Amygdala (tissue), 56 donors: ENCODE measurements at regions not wholly inside any gene's neighbourhood (a gene's known extent, or its start where the extent isn't known, plus 50 kb on each side); places are given as distances from the start of the nearest gene placed in this dataset.
"Not testable (repeated sequence)": the region's sequence is repeated elsewhere in the genome, so short reads cannot be mapped to it uniquely, and the experiment has no call there.

Experiments used
- DNase-seq, 56 donors: peaks; one replicate each; lab custom pipeline; 2025; lab: John Stamatoyannopoulos, UW

DNA sequence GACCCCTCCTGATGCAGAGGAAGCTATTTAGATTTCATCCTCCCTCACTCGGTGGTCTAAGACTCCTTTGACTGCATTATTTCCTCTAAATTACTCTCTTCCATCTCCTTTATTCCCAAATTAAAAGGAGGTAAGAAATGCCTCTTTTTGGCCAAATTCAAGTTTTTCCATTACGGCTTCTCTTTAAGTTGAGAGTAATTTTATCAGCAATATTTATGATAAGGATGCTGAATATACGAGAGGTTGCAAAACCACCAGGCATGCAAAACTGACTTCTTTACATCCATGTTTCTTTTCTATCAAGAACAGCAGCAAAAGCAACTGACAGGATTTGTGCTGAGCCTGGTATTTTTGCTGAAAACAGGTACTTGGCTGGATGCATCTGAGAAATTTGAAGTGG lies 262.0 kb upstream of the RARB start:
- no peak for DNase-seq

- DNase-seq = no peak
Measured at GRCh38 chr3:25169151-25169550, 258.9 kb upstream of the RARB start.

- DNase-seq = no peak
Measured at GRCh38 chr3:25170021-25170420, 258.0 kb upstream of the RARB start.

GRCh38 chr3:25171118-25171807 lies 256.8 kb upstream of the RARB start:
- no peak for DNase-seq

- no peak for DNase-seq
Measured at GRCh38 chr3:25171897-25172296, 256.2 kb upstream of the RARB start.

GRCh38 chr3:25173606-25174005 lies 254.5 kb upstream of the RARB start:
- DNase-seq = no peak

DNA sequence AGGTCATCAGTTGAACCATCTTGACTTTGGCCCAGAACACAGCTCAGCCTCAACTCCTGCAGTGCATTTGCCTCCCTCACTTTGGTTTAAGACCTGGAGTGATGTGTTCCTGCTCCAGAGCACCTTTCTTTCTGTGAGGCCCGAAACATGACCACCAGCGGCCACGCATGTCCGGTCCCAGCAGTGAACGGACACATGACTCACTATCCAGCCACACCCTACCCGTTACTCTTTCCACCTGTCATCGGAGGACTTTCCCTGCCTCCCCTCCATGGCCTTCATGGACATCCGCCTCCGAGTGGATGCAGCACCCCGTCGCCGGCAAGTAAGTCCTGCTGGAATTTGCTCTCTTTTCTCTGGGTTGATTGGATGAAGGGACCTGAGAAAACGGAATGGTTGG lies 253.8 kb upstream of the RARB start:
- no peak for DNase-seq

DNA sequence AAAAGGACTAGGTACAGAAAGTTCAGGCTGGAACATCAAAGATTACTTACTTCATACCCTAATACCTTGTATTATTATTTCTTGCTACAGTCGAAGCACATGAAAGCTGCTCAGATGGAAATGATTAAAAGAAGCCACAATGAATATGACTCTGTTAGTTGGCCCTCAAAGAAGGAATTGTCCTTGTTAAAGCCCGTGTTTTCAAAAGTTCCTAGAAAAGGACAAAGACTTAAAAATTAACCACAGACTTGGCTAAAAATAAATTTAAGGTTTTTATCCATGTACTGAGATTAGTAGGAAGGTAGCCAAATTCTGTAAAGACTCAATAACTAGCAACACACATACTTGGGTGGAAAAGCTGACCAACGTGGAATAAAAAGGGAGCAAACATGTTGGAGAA lies 251.0 kb upstream of the RARB start:
- DNase-seq = no peak

DNA sequence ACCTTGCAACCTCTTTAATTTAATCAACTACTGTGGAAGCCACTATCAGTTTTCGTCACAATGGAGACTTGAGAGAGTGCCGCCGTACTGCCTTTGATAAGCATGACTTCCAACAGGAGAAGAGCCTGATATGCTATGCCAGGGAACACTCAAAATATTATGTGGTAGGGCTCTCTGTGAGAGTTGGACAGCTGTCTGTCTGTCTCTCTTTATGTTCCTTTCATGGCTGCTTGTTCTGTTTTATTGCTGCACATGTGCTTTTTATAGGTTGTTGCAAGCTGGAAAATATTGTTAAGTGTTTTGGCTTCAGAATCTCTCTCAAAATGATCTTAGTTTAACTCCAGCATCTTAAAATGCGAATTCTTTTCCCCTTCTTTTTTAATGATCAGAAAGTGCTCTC lies 249.4 kb upstream of the RARB start:
- no peak for DNase-seq

GRCh38 chr3:25181096-25181495 lies 247.0 kb upstream of the RARB start:
- no peak for DNase-seq

DNA sequence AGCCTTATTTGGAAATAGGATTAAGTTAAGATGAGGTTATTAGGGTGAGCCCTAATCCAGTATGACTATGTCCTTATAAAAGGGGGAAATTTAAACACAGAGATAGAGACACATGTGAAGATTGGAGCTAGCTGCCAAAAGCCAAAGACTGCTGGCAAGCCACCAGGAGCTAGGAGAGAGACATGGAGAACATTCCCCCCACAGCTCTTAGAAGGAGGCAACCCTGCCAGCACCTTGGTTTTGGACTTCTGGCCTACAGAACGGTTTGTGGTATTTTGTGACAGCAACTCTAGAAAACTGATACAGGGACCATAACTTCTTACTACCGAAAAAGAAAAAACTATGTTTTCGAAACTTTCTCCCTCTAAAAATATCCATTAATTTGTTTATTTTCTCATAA lies 245.3 kb upstream of the RARB start:
- DNase-seq = no peak

GRCh38 chr3:25184641-25185250 lies 243.3 kb upstream of the RARB start:
- no peak for DNase-seq

DNA sequence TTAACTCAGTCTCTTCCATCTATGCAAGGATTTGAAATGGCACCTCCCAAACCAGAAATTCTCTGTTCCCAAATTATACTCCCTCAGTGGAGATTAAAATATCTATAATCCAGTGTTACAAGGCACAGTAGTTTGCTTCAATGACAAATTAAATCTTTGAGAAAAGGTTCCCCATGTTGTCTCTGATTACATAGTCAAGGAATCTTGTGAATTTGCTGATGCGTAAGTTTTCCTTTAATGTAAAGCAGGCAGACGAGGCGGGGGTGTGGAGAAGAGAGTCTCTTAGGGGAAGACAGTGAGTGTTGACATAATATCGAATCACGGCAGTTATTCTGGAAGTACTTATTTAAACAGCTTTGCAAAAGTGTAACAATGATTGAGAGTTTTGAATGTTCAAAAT lies 236.4 kb upstream of the RARB start:
- no peak for DNase-seq

GRCh38 chr3:25199567-25199966 lies 228.5 kb upstream of the RARB start:
- DNase-seq = not testable (repeated sequence)

DNA sequence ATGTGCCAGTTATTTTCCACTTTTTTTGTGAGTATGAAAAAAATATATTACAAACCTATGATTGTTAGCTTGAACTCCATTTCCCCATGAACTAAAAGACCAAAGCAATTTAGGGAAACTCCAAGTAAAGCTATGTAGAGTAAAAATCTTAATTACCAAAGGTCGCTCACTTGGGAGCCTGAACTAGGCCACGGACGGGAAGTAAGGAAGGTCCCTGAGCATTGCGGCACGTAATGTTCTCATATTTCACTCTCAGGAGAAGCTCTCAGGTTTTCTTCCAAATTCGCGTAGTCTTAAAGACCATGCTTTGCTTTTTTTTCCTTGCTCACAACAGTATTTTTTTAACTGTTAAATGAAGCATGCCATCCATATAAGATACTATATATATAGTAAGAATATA lies 215.3 kb upstream of the RARB start:
- no peak for DNase-seq

GRCh38 chr3:25214034-25214433 lies 214.0 kb upstream of the RARB start:
- DNase-seq = no peak

DNA sequence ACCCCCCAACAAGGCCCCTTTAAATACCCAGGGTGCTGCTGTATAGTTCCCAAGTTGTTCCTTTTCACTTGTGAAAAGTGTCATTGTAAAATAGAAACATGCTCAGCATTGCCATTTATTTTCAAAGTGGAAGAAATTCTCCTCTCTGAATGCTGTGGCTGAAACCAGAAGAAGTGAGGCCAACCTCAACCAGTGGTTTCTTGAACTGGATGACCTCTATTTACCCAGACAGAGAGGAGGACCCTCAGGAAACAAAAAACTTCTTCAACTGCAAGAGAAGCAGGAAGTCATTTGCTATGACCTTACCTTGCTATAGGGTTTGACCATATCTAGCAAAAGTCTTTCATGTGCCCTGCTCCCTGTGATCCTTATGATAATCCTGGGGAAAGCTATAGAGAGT lies 209.7 kb upstream of the RARB start:
- no peak for DNase-seq

DNA sequence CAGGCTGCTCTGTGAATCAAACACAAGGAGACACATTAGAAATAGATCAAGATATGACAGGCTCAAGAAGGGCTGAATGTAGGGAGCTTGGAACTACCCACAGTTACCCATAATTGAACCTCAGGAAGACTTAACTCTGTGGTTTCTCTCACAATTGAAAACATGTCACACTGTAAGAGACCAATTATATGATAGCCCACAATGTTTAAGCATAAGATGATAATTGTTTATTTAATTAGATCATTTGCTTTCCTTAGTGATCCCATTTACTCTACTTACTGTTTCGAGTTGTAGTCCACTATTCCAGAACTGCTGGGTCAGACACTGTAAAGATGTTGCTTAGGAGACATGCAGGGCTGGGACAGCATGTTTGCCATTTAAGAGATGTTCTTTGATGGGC lies 201.3 kb upstream of the RARB start:
- no peak for DNase-seq

GRCh38 chr3:25229586-25229985 lies 198.5 kb upstream of the RARB start:
- DNase-seq = no peak

- no peak for DNase-seq
Measured at GRCh38 chr3:25235031-25235430, 193.0 kb upstream of the RARB start.

GRCh38 chr3:25235466-25235865 lies 192.6 kb upstream of the RARB start:
- no peak for DNase-seq

GRCh38 chr3:25237602-25238001 lies 190.5 kb upstream of the RARB start:
- DNase-seq = no peak

DNA sequence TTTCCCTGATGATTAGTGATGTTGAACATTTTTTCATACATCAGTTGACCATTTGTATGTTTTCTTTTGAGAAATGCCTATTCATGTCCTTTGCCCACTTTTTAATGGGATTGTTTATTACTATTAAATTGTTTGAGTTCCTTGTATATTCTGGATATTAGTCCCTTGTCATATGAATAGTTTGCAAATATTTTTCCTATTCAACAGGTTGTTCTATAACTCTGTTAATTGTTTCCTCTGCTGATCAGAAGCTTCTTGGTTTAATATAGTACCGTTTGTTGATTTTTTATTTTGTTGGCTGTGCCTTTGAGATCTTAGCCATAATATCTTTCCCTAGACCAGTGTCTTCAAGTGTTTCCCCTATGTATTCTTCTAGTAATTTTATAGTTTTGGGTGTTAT lies 189.0 kb upstream of the RARB start:
- DNase-seq = no peak
